Medulla oblongata (tissue), 1 donor: ENCODE measurements at regions not wholly inside any gene's neighbourhood (a gene's known extent, or its start where the extent isn't known, plus 50 kb on each side); places are given as distances from the start of the nearest gene placed in this dataset.
"Not testable (repeated sequence)": the region's sequence is repeated elsewhere in the genome, so short reads cannot be mapped to it uniquely, and the experiment has no call there.

ENCODE experiments used
- DNase-seq: peaks from one replicate; pipeline ENCODE4 v3.0.0-alpha.2; 2015; ENCODE audit errors: extremely low spot score

- no peak for DNase-seq
Observed at GRCh38 chr5:15384176-15384575, 115.8 kb upstream of the FBXL7 start.

GRCh38 chr5:15383469-15383868 lies 116.5 kb upstream of the FBXL7 start:
- DNase-seq, result no peak

- DNase-seq, result no peak
Observed at GRCh38 chr5:15383021-15383420, 117.0 kb upstream of the FBXL7 start.

DNA sequence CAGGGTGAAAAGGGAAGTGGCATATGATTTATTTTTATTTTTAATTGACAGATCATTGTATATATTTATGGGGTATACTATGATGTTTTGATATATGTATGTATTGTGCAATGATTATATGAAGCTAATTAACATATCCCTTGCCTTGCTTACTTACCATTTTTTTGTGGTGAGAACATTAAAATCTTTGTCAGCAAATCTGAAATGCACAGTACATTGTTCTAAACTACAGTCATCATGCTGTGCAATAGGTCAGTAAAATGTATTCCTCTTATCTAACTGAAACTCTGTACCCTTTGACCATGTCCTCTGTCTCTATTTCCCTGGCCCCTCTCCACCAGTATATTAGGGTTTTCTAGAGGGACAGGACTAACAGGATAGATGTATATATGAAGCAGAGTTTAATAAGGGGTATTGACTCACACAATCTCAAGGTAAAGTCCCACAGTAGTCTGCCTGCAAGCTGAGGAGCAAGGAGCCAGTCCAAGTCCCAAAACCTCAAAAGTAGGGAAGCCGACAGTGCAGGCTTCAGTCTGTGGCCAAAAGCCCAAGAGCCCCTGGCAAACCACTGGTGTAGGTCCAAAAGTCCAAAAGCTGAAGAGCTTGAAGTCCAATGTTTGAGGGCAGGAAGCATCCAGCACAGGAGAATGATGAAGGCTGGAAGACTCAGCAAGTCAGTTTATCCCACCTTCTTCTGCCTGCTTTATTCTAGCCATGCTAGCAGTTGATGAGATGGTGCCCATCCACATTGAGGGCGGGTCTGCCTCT lies 122.2 kb upstream of the FBXL7 start:
- DNase-seq, result no peak

DNA sequence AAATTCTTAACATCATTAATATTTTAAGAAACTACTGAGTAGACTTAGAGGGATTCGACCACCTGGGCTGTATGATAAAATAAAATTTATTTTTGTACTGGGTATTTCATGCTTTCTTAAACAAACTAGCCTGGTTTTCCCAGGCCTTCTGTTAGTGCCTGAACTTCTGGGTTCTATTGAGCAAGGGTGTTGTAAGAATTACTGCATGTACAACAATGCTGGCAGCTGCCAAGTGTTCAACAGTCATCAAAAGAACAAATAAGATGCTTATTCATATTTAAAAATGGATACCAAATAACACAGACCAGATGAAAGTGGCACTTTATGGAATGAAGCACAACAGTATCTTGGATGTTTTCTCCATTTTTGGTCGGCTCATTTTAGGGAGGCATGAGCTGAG lies 123.2 kb upstream of the FBXL7 start:
- no peak for DNase-seq

DNA sequence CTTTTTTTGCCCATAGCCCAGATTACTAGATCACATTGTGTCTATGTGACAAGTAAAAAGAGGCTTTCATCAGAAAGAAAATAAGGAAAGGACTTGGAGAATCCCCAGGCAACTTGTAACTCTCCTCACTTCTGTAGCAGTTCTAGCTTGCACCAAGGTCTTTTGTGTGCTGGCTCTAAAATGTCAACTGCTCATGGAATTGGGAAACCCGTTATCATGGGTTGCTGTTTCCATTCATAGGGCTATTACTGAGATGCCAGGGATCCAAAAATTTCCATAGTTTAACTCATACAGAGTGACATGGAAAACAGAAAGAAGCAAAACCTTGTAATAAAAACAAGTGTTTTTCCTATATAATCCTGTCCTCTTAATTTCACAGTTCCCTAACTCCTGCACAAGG lies 123.9 kb upstream of the FBXL7 start:
- DNase-seq, result no peak

- no peak for DNase-seq
Observed at GRCh38 chr5:15375559-15375958, 124.4 kb upstream of the FBXL7 start.

DNA sequence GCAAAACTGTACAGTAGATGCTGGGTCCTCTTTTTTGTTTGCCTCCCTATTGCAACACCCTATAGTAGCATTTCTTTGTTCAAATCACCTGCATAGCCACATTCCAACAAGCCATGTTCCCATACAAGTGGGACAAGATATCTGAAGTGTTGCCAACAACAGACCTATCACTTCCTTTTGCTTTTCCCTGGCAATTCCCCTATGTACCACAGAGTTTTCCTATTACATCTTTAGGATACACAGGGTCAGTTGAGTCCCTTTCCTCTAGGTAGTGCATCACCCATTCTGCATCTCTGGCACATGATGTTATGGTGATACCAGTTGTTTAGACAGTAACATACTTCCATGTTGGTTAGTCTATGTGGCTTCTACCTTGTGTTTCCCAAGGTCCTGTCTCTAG lies 125.1 kb upstream of the FBXL7 start:
- DNase-seq, result no peak

DNA sequence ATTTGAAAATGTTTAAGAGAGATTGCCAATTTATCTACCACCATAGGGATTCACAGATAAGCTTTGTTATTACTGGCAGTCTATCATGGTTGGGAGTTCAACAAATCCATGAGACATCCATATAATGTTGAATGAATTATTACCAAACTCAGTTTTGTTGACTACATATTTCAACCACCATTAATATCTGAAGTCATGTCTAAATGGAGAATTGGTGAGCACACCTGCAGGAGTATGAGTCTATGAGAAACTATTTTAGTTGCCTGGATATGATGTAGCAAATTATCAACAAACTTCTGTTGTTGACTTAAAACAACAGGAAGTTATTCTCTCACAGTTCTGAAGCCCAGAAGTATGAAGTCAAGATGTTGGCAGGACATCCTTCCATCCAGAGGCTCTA lies 126.8 kb upstream of the FBXL7 start:
- no peak for DNase-seq

GRCh38 chr5:15371184-15371583 lies 128.8 kb upstream of the FBXL7 start:
- no peak for DNase-seq

DNA sequence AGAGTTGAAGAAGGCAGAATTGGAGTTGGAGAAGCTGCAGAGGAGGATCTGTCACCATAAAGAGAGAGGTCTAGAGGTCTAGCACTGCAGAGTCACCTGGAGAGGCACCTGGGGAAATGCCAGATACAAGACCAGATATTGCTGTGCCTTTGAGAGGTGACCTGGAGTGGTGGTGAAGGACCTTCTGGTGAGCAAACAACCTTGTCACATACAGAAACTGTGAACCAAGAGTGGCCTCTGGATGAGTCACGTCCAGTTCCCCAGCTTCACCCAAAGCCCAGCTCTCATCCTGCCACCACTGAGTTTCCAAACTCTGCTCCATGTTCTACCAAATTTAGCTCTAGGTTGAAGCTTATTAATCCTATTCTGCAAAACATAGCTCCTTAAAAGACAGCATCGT lies 131.1 kb upstream of the FBXL7 start:
- no peak for DNase-seq

DNA sequence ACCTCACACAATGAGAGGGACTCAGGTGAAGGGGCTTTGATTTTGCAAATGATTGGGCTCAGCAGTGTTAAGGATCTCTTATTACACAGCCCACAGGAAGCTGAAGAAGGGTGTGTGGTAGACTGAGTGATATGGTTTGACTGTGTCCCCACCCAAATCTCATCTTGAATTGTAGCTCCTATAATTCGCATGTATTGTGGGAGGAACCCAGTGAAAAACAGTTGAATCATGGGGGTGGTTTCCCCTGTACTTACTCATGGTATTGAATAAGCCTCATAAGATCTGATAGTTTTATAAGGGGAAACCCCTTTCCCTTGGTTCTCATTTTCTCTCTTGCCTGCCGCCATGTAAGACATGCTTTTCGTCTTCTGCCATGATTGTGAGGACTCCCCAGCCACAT lies 132.5 kb upstream of the FBXL7 start:
- DNase-seq, result no peak

DNA sequence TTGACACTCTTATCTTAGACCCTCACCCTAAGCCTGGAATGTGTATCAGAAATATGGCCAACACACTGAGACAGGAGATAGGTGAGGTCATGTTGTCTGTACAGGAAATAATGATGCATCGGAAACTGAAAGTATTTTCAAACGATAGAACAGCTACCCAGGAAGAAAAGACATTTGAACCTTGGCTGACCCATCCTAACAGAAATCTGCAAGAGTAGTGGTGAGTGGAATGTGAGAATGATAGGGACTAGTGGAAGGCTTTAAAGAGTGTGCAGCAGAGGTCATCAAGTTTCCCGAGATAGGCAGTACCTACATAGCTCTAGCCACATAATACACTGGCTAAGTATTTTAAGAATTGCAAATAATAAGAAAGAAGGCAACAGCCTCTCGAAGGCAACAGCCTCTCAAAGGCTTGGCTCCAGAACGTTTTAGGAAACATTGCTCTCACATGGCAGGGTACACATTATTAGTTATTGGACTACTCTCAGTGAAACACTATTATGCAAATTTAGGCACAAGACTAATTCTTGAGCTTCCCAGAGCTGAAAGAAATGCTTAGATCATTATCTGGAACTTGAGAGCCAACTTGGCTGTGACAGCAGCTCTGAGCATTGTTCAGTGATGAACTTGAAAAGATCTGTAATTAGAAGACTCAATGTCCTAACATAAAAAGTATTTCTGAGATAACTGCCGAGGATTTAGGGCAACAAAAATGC lies 133.1 kb upstream of the FBXL7 start:
- peak; percentile 51 for DNase-seq

DNA sequence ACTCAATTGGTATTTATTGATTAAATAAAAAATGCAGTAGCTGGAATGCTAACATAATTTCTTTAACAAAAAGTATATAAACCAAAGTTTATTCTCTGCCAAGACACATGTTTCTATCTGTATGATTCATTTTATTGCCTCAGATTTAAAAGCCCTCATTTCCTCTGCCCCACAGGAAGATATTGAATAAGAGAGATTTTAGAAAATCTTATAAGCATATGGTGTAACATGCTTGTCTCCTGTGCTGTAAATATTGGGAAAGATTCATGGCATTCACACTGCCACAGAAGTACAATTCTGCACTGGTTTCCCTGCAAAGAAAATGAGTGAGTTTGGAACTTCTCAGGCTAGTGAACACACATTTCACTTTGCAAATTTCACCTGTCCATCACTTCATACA lies 134.9 kb upstream of the FBXL7 start:
- DNase-seq, result no peak

DNA sequence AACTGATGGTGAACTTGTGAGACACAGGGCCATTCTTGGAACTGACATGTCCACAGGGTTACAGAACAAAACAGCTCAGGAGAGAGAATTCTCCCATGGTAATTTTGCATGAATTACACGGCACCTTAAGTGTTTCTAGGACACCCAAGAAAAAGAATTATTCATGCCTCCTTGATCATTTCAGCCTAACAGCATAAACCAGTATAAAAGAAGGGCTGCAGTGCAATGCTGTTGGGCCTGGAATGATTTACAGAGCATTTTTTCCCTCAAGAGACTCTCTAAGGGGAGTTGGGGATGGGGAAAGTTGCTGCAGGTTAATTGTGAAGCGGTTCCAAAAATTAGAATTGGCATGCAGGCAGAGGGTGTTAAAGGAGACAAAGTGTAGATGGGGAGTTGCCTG lies 136.4 kb upstream of the FBXL7 start:
- DNase-seq, result peak; percentile 37

DNA sequence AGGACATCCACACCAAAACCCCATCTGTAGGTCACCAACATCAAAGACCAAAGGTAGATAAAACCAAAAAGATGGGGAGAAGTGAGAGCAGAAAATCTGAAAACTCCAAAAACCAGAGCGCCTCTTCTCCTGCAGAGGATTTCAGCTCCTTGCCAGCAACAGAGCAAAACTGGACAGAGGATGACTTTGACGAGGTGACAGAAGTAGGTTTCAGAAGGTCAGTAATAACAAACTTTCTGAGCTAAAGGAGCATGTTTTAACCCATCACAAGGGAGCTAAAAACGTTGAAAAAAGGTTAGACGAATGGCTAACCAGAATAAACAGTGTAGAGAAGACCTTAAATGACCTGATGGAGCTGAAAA lies 142.9 kb upstream of the FBXL7 start:
- DNase-seq, result not testable (repeated sequence)

- not testable (repeated sequence) for DNase-seq
Observed at GRCh38 chr5:15356308-15357091, 143.5 kb upstream of the FBXL7 start.

GRCh38 chr5:15354021-15354420 lies 146.0 kb upstream of the FBXL7 start:
- DNase-seq, result no peak

GRCh38 chr5:15353086-15353645 lies 146.8 kb upstream of the FBXL7 start:
- DNase-seq, result no peak

DNA sequence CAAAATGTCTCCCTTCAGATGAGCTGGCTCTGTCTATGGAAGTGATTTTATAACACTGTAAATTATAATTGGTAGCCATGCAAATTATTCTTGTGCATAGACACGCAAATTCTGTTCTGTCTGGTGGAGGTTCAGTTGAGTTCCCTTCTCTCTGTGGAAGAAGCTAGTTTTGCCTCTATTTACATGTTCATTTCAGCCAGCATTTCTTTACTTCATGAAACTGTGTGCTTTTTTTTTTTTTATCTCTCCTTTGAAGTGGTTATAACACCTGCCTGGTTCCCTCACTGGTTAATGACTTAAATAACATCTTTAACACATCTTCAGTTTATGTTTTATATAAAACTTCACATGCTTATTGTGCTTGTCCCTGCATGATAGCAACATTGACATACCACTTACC lies 149.4 kb upstream of the FBXL7 start:
- DNase-seq, result no peak

DNA sequence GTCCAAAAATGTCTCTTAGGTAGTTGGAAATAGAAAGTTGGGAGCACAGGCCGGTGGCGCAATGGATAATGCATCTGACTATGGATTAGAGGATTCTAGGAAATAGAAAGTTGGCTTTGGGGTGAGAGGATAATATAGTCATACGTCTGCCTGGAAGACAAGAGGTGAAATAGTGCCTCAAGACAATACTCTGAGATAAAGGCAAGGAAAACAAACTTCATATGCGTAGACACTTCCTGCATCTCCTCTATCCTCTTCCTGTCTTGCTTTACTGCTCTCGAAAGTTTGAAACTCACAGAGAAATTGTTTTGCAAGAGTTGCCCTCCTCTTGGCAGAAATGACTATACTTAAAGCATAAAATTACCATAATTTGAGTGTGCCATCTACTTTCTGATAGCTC lies 153.2 kb upstream of the FBXL7 start:
- DNase-seq, result no peak

DNA sequence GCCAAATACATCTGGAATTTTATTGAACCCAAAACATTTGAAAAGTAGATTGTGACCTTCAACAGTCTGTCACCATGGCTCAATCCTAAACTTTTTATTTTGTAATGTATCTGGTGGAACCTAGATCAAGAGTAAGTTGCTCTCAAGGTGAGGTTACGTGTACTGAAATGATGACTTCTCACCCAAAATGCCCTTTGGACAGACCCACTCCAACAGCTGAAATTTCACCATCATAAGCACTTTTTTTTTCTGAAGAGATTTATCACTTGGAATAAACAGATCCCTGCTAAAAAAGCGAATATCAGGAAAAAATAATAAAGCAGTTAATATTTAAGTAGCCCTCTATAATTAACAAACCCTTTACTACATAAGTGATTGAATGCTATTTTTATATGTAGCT lies 155.0 kb upstream of the FBXL7 start:
- DNase-seq, result no peak
